Transverse colon (tissue), 4 donors: ENCODE measurements at regions not wholly inside any gene's neighbourhood (a gene's known extent, or its start where the extent isn't known, plus 50 kb on each side); places are given as distances from the start of the nearest gene placed in this dataset.

Experiments used
- POLR2A ChIP-seq: fragments of 450-650 bp; IDR thresholded peaks from one replicate; pipeline ENCODE4 v1.6.1; 2016; ENCODE audit warnings: antibody characterized with exemption, mild to moderate bottlenecking, moderate library complexity
- POLR2AphosphoS5 ChIP-seq, 3 donors: sonication (generic); formaldehyde crosslinking; IDR thresholded peaks; one replicate each; pipeline ENCODE4 v1.6.1; 2016; ENCODE audit warnings: antibody characterized with exemption in 3 of 3
- TF ChIP-seq, protein P1 (sequence below), 5 experiments: fragments of 200-600 bp in 3 of 5; fragments of 450-650 bp in 2 of 5; sonication (generic) in 3 of 5; IDR thresholded peaks; 1 replicate in 2 of 5; 2 replicates in 3 of 5; pipeline ENCODE4 v1.5.1; 2016 to 2017; ENCODE audit warnings: antibody characterized with exemption in 5 of 5, inconsistent platforms in 3 of 5, mild to moderate bottlenecking in 2 of 5, moderate library complexity in 1 of 5

DNA sequence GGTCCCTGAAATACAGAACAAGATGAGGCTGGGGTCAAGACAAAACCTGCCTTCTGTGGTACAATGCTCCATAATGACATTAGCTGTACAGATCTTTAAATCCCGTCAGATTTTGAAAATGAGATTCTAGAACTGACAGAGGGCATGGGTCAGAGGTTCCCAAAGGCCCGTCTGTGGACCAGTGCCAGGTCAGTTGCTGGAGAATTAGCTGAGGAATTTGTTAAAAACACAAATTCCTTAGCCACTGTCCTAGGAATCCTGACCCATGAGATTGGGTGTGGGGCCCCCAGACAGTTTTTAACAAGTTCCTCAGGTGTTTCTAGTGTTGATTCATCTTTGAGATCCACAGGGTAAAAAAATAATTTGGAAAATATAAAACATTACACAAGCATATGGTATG is 97.0 kb downstream of the SIPA1L2 start:
- TF ChIP-seq, protein P1, sequence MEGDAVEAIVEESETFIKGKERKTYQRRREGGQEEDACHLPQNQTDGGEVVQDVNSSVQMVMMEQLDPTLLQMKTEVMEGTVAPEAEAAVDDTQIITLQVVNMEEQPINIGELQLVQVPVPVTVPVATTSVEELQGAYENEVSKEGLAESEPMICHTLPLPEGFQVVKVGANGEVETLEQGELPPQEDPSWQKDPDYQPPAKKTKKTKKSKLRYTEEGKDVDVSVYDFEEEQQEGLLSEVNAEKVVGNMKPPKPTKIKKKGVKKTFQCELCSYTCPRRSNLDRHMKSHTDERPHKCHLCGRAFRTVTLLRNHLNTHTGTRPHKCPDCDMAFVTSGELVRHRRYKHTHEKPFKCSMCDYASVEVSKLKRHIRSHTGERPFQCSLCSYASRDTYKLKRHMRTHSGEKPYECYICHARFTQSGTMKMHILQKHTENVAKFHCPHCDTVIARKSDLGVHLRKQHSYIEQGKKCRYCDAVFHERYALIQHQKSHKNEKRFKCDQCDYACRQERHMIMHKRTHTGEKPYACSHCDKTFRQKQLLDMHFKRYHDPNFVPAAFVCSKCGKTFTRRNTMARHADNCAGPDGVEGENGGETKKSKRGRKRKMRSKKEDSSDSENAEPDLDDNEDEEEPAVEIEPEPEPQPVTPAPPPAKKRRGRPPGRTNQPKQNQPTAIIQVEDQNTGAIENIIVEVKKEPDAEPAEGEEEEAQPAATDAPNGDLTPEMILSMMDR (IDR thresholded peaks at IDR 0.05): no peak
- no peak for TF ChIP-seq POLR2AphosphoS5 (IDR thresholded peaks at IDR 0.05)
- no peak for TF ChIP-seq POLR2A
